Activated CD8-positive, alpha-beta T cell treated with anti-CD3 and anti-CD28 coated beads for 36 hours (primary cell): ENCODE measurements at regions not wholly inside any gene's neighbourhood (a gene's known extent, or its start where the extent isn't known, plus 50 kb on each side); places are given as distances from the start of the nearest gene placed in this dataset.
A peak's percentile ranks its signal among the peaks of the same experiment; 100 is the strongest.

Experiments used
- ATAC-seq: fragments of 200-7000 bp; cut with Tn5 transposase; one replicate; pipeline ENCODE4 v1.10.0; 2021; ENCODE audit warnings: mild to moderate bottlenecking, moderate library complexity
- CTCF ChIA-PET: fragments of 350-600 bp; sonication (Branson Sonifier 250); formaldehyde crosslinking; loops from one replicate; lab custom pipeline; 2021; ENCODE audit warnings: antibody characterized with exemption; lab: Charles Lee
- POLR2A ChIA-PET: fragments of 350-600 bp; sonication (Branson Sonifier 250); formaldehyde crosslinking; loops from one replicate; lab custom pipeline; 2021; ENCODE audit warnings: antibody characterized with exemption; lab: Charles Lee
- DNase-seq: peaks from one replicate; pipeline ENCODE4 v3.0.0-alpha.2; 2020
- H3K27ac Mint-ChIP-seq: one replicate; pipeline ENCODE4 v1.8.0; 2021; ENCODE audit warnings: mild to moderate bottlenecking, mixed read lengths
- H3K27me3 Mint-ChIP-seq: one replicate; pipeline ENCODE4 v1.8.0; 2021; ENCODE audit warnings: mixed read lengths
- H3K36me3 Mint-ChIP-seq: one replicate; pipeline ENCODE4 v1.8.0; 2021; ENCODE audit warnings: low read depth, mixed read lengths
- H3K4me1 Mint-ChIP-seq: one replicate; pipeline ENCODE4 v1.8.0; 2021; ENCODE audit warnings: low read depth, mixed read lengths
- H3K4me3 Mint-ChIP-seq: one replicate; pipeline ENCODE4 v1.8.0; 2021; ENCODE audit warnings: mild to moderate bottlenecking, moderate library complexity, mixed read lengths
- H3K9me3 Mint-ChIP-seq: one replicate; pipeline ENCODE4 v1.8.0; 2021; ENCODE audit warnings: mixed read lengths
- CTCF ChIP-seq: fragments of 200-600 bp; IDR thresholded peaks from one replicate; pipeline ENCODE4 v1.8.0; 2022; ENCODE audit warnings: antibody characterized with exemption, mild to moderate bottlenecking
- intact Hi-C: fragments of 100-400 bp; cut with micrococcal nuclease; formaldehyde crosslinking; loops from one replicate; pipeline ENCODE4 v1.10.0; 2022

DNA sequence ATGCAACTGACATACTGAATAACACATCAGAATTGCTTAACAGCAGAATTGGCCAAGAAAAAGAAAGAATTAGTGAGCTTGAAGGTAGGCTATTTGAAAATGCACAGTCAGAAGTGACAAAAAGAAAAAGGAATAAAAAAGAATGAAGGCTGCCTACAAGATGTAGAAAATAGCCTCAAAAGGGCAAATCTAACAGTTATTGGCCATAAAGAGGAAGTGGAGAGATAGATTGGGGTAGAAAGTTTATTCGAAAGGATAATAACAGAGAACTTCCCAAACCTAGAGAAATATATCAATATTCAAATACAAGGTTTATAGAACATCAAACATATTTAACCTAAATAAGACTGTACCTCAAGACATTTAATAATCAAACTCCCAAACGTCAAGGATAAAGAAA is 67.5 kb downstream of the ATP6V1G3 start:
- ChIA-PET POLR2A (no interaction called here), CTCF (no interaction called here)
- Mint-ChIP-seq H3K4me3 (no peak overlapping the region), H3K36me3 (peaks cover 6% of the 10 kb centered on the region), H3K4me1 (no peaks in the 10 kb centered on the region), H3K27ac (no peak overlapping the region), H3K27me3 (no peaks in the 10 kb centered on the region), H3K9me3 (peaks cover 10% of the 10 kb centered on the region)
- ATAC-seq (no peak), DNase-seq (no peak)
- intact Hi-C loops, result no loop called here
- TF ChIP-seq CTCF, result no peak

DNA sequence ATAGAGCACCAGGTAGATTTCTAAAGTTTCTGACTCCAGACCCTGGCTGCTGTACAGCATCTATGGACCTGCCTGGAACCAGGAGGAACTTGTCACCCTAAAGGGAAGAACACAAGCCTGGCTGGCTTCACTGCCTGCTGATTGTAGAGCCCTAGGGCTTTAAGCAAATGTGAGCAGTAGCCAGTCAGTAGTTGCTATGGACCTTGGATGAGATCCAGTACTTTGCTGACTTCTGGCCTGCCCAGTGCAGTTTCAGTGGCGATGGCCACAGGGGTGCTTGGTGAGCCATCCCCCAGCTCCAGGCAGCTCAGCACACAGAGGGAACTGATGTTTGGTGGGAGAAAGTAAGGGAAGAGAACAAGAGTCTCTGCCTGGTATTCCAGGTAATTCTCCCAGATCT is 68.4 kb downstream of the ATP6V1G3 start:
- H3K27me3 Mint-ChIP-seq, result no peaks in the 10 kb centered on the region
- H3K9me3 Mint-ChIP-seq, result peaks cover 10% of the 10 kb centered on the region
- intact Hi-C loops, result no loop called here
- CTCF ChIA-PET, result no interaction called here
- H3K4me3 Mint-ChIP-seq, result no peak overlapping the region
- H3K27ac Mint-ChIP-seq, result no peak overlapping the region
- peaks cover 6% of the 10 kb centered on the region for H3K36me3 Mint-ChIP-seq
- ATAC-seq, result no peak
- TF ChIP-seq CTCF, result no peak
- no peak for DNase-seq
- POLR2A ChIA-PET, result no interaction called here
- H3K4me1 Mint-ChIP-seq, result no peaks in the 10 kb centered on the region

- ChIA-PET POLR2A (no interaction called here), CTCF (interaction anchor here (1.0 to 1.9 kb wide), 4 partner anchors 14 to 217 kb away, joined by 3 to 6 read pairs (median 4); no protein-coding TSS in a partner anchor)
- H3K9me3 Mint-ChIP-seq, result no peaks in the 10 kb centered on the region
- no peak overlapping the region for H3K27ac Mint-ChIP-seq
- ATAC-seq (no peak), DNase-seq (no peak)
- TF ChIP-seq CTCF, result no peak
- H3K4me1 Mint-ChIP-seq, result peaks cover 15% of the 10 kb centered on the region
- no peaks in the 10 kb centered on the region for H3K27me3 Mint-ChIP-seq
- H3K4me3 Mint-ChIP-seq, result no peak overlapping the region
- no peaks in the 10 kb centered on the region for H3K36me3 Mint-ChIP-seq
- intact Hi-C loops, result loop anchor here (10.0 kb wide), 1 partner anchor 553 kb away; the partner anchor contains the start of gene LHX9
These were observed 72.6 kb downstream of the ATP6V1G3 start for GRCh38 chr1:198467907-198468306.

DNA sequence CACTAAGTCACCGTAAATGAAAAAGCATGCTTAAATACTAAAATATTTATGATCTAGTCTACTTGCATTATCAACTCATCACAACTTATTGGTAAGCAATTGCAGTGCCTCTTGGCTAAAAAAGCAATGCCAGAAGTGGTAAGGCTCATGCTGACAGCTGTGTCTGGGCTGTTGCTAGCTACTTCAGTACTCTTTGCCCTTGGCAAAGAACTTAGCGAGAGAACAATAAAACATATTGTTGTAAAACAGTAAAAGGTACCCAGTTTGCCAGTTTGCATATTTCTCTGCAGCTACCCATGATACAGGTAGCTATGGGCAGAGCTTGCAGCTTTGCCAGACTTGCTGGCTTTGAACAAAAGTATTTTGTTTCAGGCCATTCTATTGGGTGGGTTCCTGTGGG is 73.1 kb downstream of the ATP6V1G3 start:
- ATAC-seq, result no peak
- DNase-seq, result no peak
- Mint-ChIP-seq H3K4me1 (peaks cover 19% of the 10 kb centered on the region), H3K9me3 (no peaks in the 10 kb centered on the region), H3K27ac (no peak overlapping the region), H3K4me3 (no peak overlapping the region), H3K36me3 (no peaks in the 10 kb centered on the region), H3K27me3 (no peaks in the 10 kb centered on the region)
- intact Hi-C loops, result loop anchor here (10.0 kb wide), 1 partner anchor 553 kb away; the partner anchor contains the start of gene LHX9
- TF ChIP-seq CTCF, result no peak
- ChIA-PET POLR2A (no interaction called here), CTCF (interaction anchor here (0.9 to 1.9 kb wide), 5 partner anchors 14 to 217 kb away, joined by 3 to 6 read pairs (median 4); no protein-coding TSS in a partner anchor)

DNA sequence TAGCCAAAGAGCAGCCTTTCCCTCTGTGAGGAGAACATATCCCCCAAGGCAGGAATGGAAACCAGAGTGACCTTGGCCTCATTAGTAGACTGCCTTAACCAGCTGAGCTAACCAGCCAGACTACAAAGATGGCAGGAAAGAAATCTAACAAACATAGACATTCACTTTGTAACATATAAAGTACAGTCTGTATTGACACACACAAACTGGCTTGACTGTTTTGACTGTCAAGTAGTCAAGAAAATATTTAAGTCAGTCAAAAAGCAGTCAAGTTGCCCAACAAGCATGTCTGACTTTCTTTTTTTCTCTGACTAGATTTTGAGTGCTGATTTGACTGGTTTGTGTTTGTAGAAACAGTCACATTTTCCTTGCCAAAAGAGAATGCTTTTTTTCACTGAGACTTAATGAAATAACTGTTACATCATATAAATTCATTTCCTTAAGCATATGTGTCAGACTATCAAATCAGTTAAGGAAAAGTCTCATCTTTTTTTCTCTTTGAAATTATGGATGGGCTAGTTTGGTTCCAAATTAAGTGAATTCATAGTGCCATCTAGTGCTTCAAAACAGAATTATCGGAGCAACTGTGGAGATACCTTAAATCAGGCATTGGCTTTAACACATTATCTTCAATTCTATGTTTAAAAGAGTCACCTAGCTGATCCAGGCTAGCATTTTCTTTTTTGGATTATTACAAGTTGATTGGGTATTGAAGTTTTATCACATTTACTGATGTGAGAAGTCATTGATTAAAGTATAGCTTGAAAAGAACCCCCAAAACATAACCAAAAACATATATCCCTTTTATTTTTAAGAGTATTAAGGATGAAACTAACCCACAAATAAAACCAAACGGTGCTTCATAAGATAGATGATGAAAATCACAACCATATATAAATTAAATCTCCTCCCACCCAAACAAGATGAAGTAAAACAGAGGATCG is 75.0 kb downstream of the ATP6V1G3 start:
- Mint-ChIP-seq H3K9me3 (no peaks in the 10 kb centered on the region), H3K4me3 (no peak overlapping the region), H3K27ac (no peak overlapping the region), H3K36me3 (no peaks in the 10 kb centered on the region), H3K4me1 (peaks cover 19% of the 10 kb centered on the region), H3K27me3 (no peaks in the 10 kb centered on the region)
- peak; percentile 77 for TF ChIP-seq CTCF
- intact Hi-C loops, result loop anchor here (2.0 to 10.0 kb wide), 2 partner anchors 377 to 551 kb away; partner anchors contain the start of gene LHX9
- DNase-seq, result no peak
- peak; percentile 76 for ATAC-seq
- ChIA-PET CTCF (interaction anchor here (0.7 to 2.5 kb wide), 13 partner anchors 10 to 541 kb away, joined by 3 to 7 read pairs (median 3); no protein-coding TSS in a partner anchor), POLR2A (no interaction called here)
